T47D (cell line): ENCODE measurements at regions not wholly inside any gene's neighbourhood (a gene's known extent, or its start where the extent isn't known, plus 50 kb on each side); places are given as distances from the start of the nearest gene placed in this dataset.

Experiments used
- DNase-seq, 2 experiments: peaks; one replicate each; pipeline versions ENCODE4 v3.0.0 to v3.0.0-alpha.2; 2011 to 2012; ENCODE audit warnings: low read depth in 1 of 2, low spot score in 1 of 2
- JUND ChIP-seq: IDR thresholded peaks from 2 replicates; pipeline ENCODE4 v1.6.1; 2012; ENCODE audit warnings: low read depth
- in situ Hi-C: cut with HindIII; loops from 2 replicates; pipeline ENCODE4 v1.10.0; 2016; ENCODE audit warnings: low sequenced_read_pairs, low pct_unique_long_range_greater_than_20kb

DNA sequence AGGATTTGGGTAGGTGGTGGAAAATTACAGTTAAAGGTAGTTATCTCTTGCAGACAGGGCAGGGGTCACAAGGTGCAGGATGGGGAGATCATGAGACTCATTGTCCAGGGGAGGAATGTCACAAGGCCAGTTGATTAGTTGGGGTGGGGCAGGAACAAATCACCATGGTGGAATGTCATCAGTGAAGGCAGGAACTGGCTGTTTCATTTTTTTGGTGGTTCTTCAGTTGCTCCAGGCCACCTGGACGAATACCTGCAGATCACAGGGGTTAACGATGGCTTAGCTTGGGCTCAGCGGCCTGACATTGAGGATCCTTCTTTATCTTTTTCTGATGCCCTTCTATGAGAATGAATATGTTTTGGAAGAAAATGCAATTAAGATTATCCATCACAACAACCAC is 87.1 kb downstream of the KPNA2 start:
- TF ChIP-seq JUND, result no peak
- no peak for DNase-seq
- in situ Hi-C loops, result no loop called here

DNA sequence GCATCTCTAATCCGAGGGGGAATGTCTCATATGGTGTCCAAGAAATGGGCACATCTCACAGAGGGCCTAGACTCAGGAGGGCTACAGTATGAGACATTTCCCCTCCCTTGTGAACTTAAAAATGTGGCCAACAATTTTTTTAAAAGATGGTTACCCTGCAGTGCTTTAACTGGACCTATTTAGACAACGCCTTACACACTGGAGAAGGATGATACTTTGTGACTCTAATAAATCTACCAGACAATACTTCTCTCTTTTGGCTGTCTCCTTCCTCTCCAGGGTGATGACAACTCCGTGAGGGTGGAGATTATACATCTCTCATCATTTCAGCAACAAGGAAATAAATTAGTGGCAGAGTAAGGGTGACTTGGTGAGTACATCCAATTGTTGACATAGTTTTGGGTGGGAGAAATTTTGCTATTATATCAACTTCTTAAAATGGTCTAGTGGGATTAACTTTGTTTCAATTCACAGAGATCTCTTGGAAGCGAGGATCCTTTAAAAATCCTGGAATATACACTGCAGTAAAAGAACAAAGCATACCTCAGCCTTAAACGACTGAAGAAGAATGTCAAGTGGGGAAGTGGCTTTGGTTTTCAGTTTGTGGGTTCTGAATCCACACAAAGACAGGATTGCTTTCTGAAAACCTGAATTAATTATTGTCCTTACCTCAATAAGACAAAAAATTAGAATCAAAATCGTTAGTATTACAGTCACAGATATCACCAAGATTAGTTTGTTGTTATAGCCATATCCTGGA is 89.8 kb downstream of the KPNA2 start:
- TF ChIP-seq JUND, result no peak
- DNase-seq, result no peak
- in situ Hi-C loops, result no loop called here

DNA sequence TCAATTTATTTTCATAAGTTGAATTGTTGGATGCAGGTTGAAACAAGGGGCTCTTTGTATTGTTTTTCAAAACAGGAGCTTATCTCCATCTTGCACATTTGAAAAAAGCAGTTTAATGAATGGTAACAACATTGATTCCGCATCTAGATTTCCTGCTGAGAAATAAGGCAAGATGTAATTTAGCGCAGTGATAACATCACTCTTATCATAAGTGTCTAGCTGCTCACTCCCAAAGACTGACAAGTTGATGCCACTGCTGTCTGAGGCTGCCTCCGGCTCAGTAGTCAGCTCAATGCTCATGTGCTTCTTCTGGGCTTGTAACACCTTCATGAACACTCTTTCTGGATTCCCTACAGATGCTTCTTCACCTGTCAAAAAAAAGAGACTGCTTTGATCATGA is 92.4 kb downstream of the KPNA2 start:
- TF ChIP-seq JUND, result no peak
- no peak for DNase-seq
- in situ Hi-C loops, result no loop called here

DNA sequence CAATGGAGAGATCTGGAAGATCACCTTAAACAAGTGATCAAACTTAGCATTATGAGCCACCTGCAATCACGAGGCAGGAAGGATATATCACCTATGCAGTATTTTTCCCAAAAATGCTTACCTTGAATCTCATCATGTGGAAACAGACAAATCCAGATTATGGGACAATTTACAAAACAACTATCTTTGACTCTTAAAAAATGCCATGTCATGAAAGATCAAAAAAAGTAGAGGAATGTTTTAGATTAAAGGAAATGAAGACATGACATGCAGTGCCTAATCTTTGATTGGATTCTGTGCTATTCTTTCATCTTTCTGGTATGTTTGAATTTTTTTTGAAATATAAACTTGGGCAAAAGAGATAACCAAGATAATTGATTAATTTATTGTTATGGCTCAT is 95.9 kb downstream of the KPNA2 start:
- in situ Hi-C loops, result no loop called here
- no peak for DNase-seq
- no peak for TF ChIP-seq JUND

GRCh38 chr17:68133346-68134045 is 98.0 kb downstream of the KPNA2 start:
- no peak for TF ChIP-seq JUND
- in situ Hi-C loops, result no loop called here
- no peak for DNase-seq

GRCh38 chr17:68134046-68134637 is 98.6 kb downstream of the KPNA2 start:
- TF ChIP-seq JUND, result no peak
- in situ Hi-C loops, result no loop called here
- no peak for DNase-seq

DNA sequence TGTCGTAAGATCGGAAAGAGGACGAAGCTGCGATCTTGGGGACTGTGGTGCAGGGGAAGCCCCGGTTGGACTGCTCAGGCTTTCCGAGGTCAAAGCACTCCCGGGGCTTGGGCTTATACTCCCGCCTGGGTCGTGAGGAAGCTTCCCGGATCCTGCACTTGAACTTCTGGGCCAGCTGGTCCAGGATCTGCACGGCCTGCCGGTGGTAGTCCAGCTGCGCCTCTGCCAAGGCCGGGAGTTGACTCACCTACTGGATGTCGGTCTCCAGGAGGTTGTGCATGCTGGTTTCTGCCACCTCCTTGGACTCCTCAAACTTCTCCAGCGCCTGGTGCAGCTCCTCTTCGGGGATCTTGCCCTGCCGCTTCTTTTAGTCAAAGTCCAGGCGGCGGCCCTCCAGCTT is 99.2 kb downstream of the KPNA2 start:
- TF ChIP-seq JUND, result no peak
- in situ Hi-C loops, result no loop called here
- no peak for DNase-seq

GRCh38 chr17:68135141-68135887 is 99.8 kb downstream of the KPNA2 start:
- TF ChIP-seq JUND, result no peak
- in situ Hi-C loops, result no loop called here
- no peak for DNase-seq

DNA sequence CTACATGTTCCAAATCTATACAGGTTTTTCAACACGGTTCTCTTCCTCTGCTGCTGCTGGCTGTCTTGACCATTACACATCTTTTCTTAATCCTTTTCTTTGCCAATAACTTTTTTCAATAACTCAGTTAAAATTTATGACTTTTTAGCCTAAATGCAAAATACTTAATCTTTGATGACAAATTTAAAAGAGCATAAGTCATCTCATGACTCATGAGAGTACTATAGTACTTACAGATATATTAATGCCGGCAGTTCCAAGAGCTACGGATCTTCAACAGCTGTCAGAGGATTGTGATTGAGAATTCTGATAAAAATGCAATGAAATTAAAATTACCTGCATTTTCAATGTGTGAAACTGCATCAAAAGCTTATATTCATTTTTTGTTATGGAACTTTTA is 105.5 kb downstream of the KPNA2 start:
- in situ Hi-C loops, result no loop called here
- DNase-seq, result no peak
- TF ChIP-seq JUND, result no peak

DNA sequence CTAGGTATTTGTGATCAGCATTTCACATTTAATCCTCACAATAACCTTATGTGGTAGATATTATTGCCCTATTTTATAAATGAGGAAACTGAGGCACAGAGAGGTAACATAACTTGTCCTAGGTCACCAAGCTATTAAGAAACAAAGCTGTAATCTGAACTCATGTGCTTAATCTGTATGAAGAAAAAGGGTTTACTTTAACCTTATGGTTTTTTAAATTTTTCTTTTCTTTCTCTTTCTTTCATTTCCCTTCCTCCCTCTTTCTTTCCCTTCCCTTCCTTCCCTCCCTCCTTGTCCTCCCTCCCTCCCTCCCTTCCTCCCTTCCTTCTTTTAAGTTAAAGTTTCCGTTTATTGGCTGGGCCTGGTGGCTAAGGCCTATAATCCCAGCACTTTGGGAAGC is 105.2 kb upstream of the AMZ2 start:
- no peak for DNase-seq
- in situ Hi-C loops, result no loop called here
- no peak for TF ChIP-seq JUND

DNA sequence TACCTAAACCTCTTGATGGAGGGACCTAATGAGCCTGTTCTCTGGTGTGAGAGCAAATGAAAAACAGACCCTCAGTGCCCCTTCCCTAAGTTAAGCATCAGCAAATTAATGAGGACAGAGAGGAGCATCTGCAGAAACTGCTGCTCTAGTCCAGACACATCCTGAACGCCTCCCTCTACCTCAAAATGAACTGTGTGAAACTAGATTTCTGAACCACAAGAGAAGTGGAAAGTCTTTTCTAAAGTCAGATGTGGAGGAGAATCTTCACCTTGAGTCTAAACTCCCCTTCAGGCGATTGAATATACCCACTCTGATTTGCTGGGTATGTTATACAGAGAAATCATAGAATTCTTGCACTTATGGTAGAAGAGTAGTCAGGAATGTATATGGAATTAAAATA is 104.4 kb upstream of the AMZ2 start:
- DNase-seq, result no peak
- in situ Hi-C loops, result no loop called here
- no peak for TF ChIP-seq JUND

GRCh38 chr17:68145088-68145487 is 102.8 kb upstream of the AMZ2 start:
- no peak for DNase-seq
- in situ Hi-C loops, result no loop called here
- TF ChIP-seq JUND, result no peak

DNA sequence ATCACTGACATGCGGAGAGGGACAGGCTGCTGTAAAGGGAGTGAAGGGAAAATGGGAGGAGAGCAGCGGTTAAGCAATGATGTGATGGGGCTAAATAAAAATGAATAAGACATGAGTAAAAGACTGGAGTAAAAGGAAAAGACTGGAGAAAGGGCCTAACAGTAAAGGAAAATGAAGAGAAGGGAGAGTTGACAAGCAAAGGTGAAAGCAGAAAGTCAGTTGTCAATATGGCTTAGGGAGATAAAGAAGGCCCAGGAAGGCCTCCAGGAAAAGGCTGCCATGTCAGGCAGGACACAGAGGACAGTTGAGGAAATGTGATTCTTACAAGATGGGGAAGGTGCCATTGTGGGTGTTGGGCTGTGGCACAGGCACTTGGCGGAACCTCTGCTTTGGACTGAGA is 98.9 kb upstream of the AMZ2 start:
- no peak for DNase-seq
- no peak for TF ChIP-seq JUND
- in situ Hi-C loops, result no loop called here
